ENCODE measurements at regions not wholly inside any gene's neighbourhood (a gene's known extent, or its start where the extent isn't known, plus 50 kb on each side); places are given as distances from the start of the nearest gene placed in this dataset.

- no peak for FAIRE-seq
- Histone ChIP-seq H3K27ac (no peak overlapping the region), H3K27me3 (no peaks in the 10 kb centered on the region), H3K9me3 (no peaks in the 10 kb centered on the region), H3K4me1 (peaks cover 0 to 17% (median 13%) of the 10 kb centered on the region in 3 donors), H3K4me3 (no peak overlapping the region), H3K36me3 (no peaks in the 10 kb centered on the region)
- WGBS, 2 donors = 92 to 97% methylated on average over 3 of the region's 3 CpGs
- no peak for TF ChIP-seq CTCF (IDR thresholded peaks at IDR 0.05)
- DNase-seq = no peak
- ATAC-seq = no peak
- intact Hi-C loops (cut with DNase I) = no loop called here
Measured at GRCh38 chr2:64748147-64748546, 94.4 kb upstream of the SERTAD2 start.

DNA sequence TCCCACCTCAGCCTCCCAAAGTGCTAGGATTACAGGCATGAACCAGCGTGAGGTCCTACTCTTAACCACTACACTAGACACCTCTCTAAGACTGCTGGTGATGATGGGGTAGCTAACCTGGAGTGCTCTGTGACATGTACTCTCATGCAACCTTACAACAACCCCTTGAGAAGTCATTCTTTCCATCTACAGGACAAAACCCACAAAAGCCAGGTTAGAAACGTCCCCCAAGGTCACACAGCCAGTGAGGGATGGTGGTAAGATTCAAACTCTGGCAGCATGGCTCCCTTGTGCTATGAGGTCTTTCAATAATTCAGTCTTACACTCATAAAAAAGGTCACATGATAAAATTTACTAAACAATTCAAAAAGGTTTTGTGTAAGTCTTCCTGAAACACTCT, 94.8 kb upstream of the SERTAD2 start:
- Histone ChIP-seq H3K9me3 (no peaks in the 10 kb centered on the region), H3K36me3 (no peaks in the 10 kb centered on the region), H3K4me1 (peaks cover 0 to 17% (median 13%) of the 10 kb centered on the region in 3 donors), H3K27me3 (no peaks in the 10 kb centered on the region), H3K4me3 (no peak overlapping the region), H3K27ac (peak overlapping the region in 3 of 4 donors; percentile 11 to 99 (median 94))
- intact Hi-C loops (cut with DNase I) = no loop called here
- FAIRE-seq (no peak), ATAC-seq (no peak), DNase-seq (no peak)
- no peak for TF ChIP-seq CTCF (IDR thresholded peaks at IDR 0.05)
- 48 to 50% methylated on average over 2 of the region's 2 CpGs for WGBS, 2 donors

DNA sequence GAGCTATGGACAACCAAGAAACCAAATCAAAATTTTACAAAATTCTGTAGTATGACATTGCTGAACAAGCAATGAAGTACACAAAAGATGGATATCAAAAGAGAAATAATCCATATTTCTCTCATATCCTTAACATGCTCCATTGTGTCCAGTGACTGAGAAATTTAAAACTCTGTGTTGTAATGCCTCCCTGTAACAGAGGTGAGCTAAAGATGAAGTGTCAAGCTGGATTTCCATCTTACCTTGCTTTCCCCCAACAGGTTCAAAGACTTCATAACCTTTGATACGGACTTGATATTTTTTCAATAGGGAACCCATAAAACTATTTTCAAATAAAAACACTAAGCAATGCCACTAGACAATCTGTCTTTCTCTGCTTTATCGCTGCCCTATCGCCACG, 95.7 kb upstream of the SERTAD2 start:
- no peak for TF ChIP-seq CTCF (IDR thresholded peaks at IDR 0.05)
- Histone ChIP-seq H3K36me3 (no peaks in the 10 kb centered on the region), H3K27me3 (no peaks in the 10 kb centered on the region), H3K9me3 (no peaks in the 10 kb centered on the region), H3K27ac (peak overlapping the region; percentile 0 to 99 (median 92)), H3K4me3 (peak overlapping the region; percentile 51 to 72 (median 59)), H3K4me1 (peaks cover 0 to 17% (median 13%) of the 10 kb centered on the region in 3 donors)
- WGBS, 2 donors = 13 to 14% methylated on average over 4 of the region's 4 CpGs
- ATAC-seq = no peak
- FAIRE-seq = no peak
- no peak for DNase-seq
- intact Hi-C loops (cut with DNase I) = no loop called here

GRCh38 chr2:64750001-64750816, 96.5 kb upstream of the SERTAD2 start:
- no peak for TF ChIP-seq CTCF (IDR thresholded peaks at IDR 0.05)
- Histone ChIP-seq H3K4me1 (peaks cover 0 to 17% (median 13%) of the 10 kb centered on the region in 3 donors), H3K27ac (peak overlapping the region; percentile 85 to 99 (median 92)), H3K4me3 (peak overlapping the region; percentile 51 to 72 (median 59)), H3K9me3 (no peaks in the 10 kb centered on the region), H3K36me3 (no peaks in the 10 kb centered on the region), H3K27me3 (no peaks in the 10 kb centered on the region)
- WGBS, 2 donors = 0% methylated on average over 37 to 38 of the region's 38 CpGs
- DNase-seq (peak; percentile 55 to 81 (median 70)), ATAC-seq (peak; percentile 1 to 15 (median 8)), FAIRE-seq (no peak)
- intact Hi-C loops (cut with DNase I) = no loop called here

- ATAC-seq = peak in 1 of 4 donors; percentile 81
- Histone ChIP-seq H3K27ac (peak overlapping the region; percentile 85 to 99 (median 95)), H3K4me1 (peaks cover 0 to 17% (median 13%) of the 10 kb centered on the region in 3 donors), H3K4me3 (peak overlapping the region; percentile 51 to 72 (median 59)), H3K36me3 (no peaks in the 10 kb centered on the region), H3K9me3 (no peaks in the 10 kb centered on the region), H3K27me3 (no peaks in the 10 kb centered on the region)
- peak; percentile 94 to 99 (median 99) for DNase-seq
- WGBS, 2 donors = 1% methylated on average over 32 to 43 of the region's 43 CpGs
- FAIRE-seq = peak; percentile 5
- intact Hi-C loops (cut with DNase I) = no loop called here
- TF ChIP-seq CTCF (IDR thresholded peaks at IDR 0.05) = no peak
Measured at GRCh38 chr2:64750817-64751285, 97.1 kb upstream of the SERTAD2 start.

Data from pancreas (tissue), 10 donors.